Gastrocnemius medialis (tissue), 4 donors: ENCODE measurements at regions not wholly inside any gene's neighbourhood (a gene's known extent, or its start where the extent isn't known, plus 50 kb on each side); places are given as distances from the start of the nearest gene placed in this dataset.

Source experiments
- ATAC-seq, 2 donors: fragments of 150-250 bp; one replicate each; pipeline ENCODE4 v1.9.1; 2016
- DNase-seq, 2 donors: peaks; one replicate each; pipeline ENCODE4 v3.0.0-alpha.2; 2019
- H3K27ac ChIP-seq, 4 donors: fragments of 200-600 bp; sonication (generic); 1 replicate in 1 of 4; 2 replicates in 3 of 4; pipeline ENCODE4 v1.5.1; 2016 to 2018; ENCODE audit warnings: mild to moderate bottlenecking in 2 of 4, moderate library complexity in 1 of 4
- H3K27me3 ChIP-seq, 3 donors: fragments of 200-600 bp; sonication (generic) in 2 of 3; 1 replicate in 1 of 3; 2 replicates in 2 of 3; pipeline versions ENCODE4 v1.5.1 to v1.6.0; 2016 to 2019; ENCODE audit warnings: mild to moderate bottlenecking in 1 of 3, moderate library complexity in 1 of 3
- H3K36me3 ChIP-seq, 2 donors: fragments of 200-600 bp; sonication (generic) in 1 of 2; one replicate each; pipeline ENCODE4 v1.5.1; 2017 to 2018
- H3K4me1 ChIP-seq, 2 donors: fragments of 200-600 bp; sonication (generic) in 1 of 2; one replicate each; pipeline ENCODE4 v1.5.1; 2016 to 2017; ENCODE audit warnings: mild to moderate bottlenecking in 2 of 2
- H3K4me3 ChIP-seq, 4 donors: fragments of 200-600 bp; sonication (generic) in 3 of 4; 1 replicate in 1 of 4; 2 replicates in 3 of 4; pipeline ENCODE4 v1.5.1; 2016 to 2019; ENCODE audit warnings: mild to moderate bottlenecking in 2 of 4
- H3K9me3 ChIP-seq, 3 donors: fragments of 200-600 bp; sonication (generic) in 2 of 3; 1 replicate in 1 of 3; 2 replicates in 2 of 3; pipeline ENCODE4 v1.5.1; 2016 to 2019
- POLR2A ChIP-seq, 2 donors: fragments of 450-650 bp; IDR thresholded peaks; one replicate each; pipeline ENCODE4 v1.6.1; 2017; ENCODE audit warnings: antibody characterized with exemption in 2 of 2, mild to moderate bottlenecking in 2 of 2, moderate library complexity in 2 of 2
- in situ Hi-C, 4 donors: fragments of 200-750 bp; cut with MboI; loops; one replicate each; pipeline versions ENCODE4 v1.15.0 to v1.8.0; 2017; ENCODE audit warnings: low sequenced_read_pairs in 4 of 4
- intact Hi-C: fragments of 100-400 bp; cut with DNase I; formaldehyde crosslinking; loops from one replicate; pipeline ENCODE4 v1.15.1; 2023; ENCODE audit warnings: low total_unique reads
- TF ChIP-seq, protein P1 (sequence below), 5 experiments: fragments of 450-650 bp in 3 of 5; fragments of 200-600 bp in 2 of 5; sonication (generic) in 2 of 5; IDR thresholded peaks in 4 of 5; conservative IDR thresholded peaks in 1 of 5; 1 replicate in 4 of 5; 2 replicates in 1 of 5; pipeline ENCODE4 v1.5.1; 2016 to 2019; ENCODE audit warnings: antibody characterized with exemption in 5 of 5, mild to moderate bottlenecking in 3 of 5, moderate library complexity in 3 of 5

DNA sequence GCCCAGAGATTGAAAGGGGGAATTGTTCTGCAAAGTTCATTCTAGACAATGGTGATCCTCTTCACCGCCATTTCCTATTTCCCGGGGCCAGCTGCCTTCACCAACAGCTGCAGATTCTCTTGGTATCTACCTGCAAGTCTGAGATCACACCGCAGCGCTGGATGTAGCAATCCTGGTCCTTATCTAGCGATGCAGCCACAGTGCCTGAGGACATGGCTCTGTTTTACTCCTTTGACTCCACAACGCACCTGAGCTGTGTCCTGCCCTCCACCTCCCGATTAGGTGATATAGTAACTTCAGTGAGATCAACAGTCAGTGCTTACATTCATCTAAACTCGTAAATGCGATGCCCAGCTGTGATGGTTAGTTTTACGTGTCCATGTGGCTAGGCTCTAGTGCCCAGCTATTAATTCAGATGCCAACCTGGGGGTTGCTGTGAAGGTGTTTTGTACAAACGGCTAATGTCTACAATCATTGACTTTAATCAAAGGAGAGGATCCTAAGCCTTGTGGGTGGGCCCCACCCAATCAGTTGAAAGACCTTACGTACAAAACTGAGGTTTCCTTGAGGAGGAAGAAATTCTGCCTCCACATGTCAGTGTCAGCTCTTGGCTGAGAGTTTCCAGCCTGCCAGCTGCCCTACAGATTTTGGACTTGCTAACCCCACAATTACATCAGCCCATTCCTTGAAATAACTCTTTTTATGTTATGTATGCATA, 189.8 kb downstream of the SH3BP4 start:
- in situ Hi-C loops (loop anchor here in 1 of 4 donors (25.0 kb wide), 1 partner anchor 446 kb away; no protein-coding TSS in a partner anchor), intact Hi-C loops (no loop called here)
- TF ChIP-seq, protein P1, sequence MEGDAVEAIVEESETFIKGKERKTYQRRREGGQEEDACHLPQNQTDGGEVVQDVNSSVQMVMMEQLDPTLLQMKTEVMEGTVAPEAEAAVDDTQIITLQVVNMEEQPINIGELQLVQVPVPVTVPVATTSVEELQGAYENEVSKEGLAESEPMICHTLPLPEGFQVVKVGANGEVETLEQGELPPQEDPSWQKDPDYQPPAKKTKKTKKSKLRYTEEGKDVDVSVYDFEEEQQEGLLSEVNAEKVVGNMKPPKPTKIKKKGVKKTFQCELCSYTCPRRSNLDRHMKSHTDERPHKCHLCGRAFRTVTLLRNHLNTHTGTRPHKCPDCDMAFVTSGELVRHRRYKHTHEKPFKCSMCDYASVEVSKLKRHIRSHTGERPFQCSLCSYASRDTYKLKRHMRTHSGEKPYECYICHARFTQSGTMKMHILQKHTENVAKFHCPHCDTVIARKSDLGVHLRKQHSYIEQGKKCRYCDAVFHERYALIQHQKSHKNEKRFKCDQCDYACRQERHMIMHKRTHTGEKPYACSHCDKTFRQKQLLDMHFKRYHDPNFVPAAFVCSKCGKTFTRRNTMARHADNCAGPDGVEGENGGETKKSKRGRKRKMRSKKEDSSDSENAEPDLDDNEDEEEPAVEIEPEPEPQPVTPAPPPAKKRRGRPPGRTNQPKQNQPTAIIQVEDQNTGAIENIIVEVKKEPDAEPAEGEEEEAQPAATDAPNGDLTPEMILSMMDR (IDR thresholded peaks at IDR 0.05 in 4 of 5, conservative IDR thresholded peaks at IDR 0.05 in 1 of 5) = no peak
- no peak for TF ChIP-seq POLR2A (IDR thresholded peaks at IDR 0.05)
- DNase-seq = no peak
- Histone ChIP-seq H3K4me3 (no peak overlapping the region), H3K27me3 (no peaks in the 10 kb centered on the region), H3K4me1 (no peaks in the 10 kb centered on the region), H3K9me3 (no peaks in the 10 kb centered on the region), H3K27ac (no peak overlapping the region), H3K36me3 (no peaks in the 10 kb centered on the region)
- no peak for ATAC-seq

DNA sequence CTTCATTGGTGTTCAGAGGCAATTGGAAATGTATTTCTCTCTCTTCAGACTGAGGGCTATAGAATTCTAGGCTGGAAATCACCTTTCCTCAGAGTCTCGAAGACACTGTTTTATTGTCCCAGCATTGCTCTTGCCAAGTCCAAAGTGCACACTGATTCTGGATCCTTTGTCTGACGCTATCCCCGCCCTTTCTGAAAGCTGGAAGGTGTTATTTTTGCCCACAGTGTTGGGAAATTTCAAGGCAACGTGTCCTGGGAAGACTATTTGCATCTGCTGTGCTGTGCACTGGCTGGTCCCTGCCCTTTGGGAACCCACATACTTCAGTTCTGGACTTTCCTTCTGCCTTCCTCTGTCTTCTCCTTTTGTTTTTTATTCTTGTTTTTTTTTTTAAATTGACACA, 190.8 kb downstream of the SH3BP4 start:
- no peaks in the 10 kb centered on the region for H3K27me3 ChIP-seq
- ATAC-seq = no peak
- in situ Hi-C loops = loop anchor here in 1 of 4 donors (25.0 kb wide), 1 partner anchor 445 kb away; no protein-coding TSS in a partner anchor
- intact Hi-C loops = no loop called here
- H3K36me3 ChIP-seq = no peaks in the 10 kb centered on the region
- H3K4me1 ChIP-seq = no peaks in the 10 kb centered on the region
- no peaks in the 10 kb centered on the region for H3K9me3 ChIP-seq
- TF ChIP-seq POLR2A (IDR thresholded peaks at IDR 0.05) = no peak
- TF ChIP-seq, protein P1 (IDR thresholded peaks at IDR 0.05 in 4 of 5, conservative IDR thresholded peaks at IDR 0.05 in 1 of 5) = no peak
- H3K27ac ChIP-seq = no peak overlapping the region
- DNase-seq = no peak
- no peak overlapping the region for H3K4me3 ChIP-seq

DNA sequence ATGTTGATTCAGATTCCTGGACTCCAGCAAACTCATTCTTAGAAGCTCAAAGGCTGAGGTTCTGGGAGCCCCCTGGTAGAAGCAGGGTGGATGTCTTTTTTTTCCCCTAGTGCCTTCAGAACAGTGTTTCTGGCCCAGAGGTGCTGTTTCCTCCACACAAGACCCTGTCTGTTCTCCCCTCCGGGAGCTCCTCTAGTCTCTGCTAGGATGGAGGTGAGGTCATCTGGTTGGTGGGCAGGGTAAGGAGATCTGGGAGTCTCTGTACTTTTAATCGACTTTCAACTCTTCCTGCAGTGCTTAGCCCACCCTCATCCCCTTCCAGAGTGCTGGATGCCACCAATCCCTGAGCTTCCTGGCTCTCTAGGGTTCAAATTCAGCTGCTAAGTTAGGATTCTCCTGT, 192.0 kb downstream of the SH3BP4 start:
- H3K4me3 ChIP-seq = no peak overlapping the region
- no peak overlapping the region for H3K27ac ChIP-seq
- H3K36me3 ChIP-seq = no peaks in the 10 kb centered on the region
- ATAC-seq (no peak), DNase-seq (no peak)
- in situ Hi-C loops (loop anchor here in 1 of 4 donors (25.0 kb wide), 1 partner anchor 444 kb away; no protein-coding TSS in a partner anchor), intact Hi-C loops (no loop called here)
- no peaks in the 10 kb centered on the region for H3K9me3 ChIP-seq
- H3K27me3 ChIP-seq = no peaks in the 10 kb centered on the region
- TF ChIP-seq, protein P1 (IDR thresholded peaks at IDR 0.05 in 4 of 5, conservative IDR thresholded peaks at IDR 0.05 in 1 of 5) = no peak
- TF ChIP-seq POLR2A (IDR thresholded peaks at IDR 0.05) = no peak
- H3K4me1 ChIP-seq = no peaks in the 10 kb centered on the region

DNA sequence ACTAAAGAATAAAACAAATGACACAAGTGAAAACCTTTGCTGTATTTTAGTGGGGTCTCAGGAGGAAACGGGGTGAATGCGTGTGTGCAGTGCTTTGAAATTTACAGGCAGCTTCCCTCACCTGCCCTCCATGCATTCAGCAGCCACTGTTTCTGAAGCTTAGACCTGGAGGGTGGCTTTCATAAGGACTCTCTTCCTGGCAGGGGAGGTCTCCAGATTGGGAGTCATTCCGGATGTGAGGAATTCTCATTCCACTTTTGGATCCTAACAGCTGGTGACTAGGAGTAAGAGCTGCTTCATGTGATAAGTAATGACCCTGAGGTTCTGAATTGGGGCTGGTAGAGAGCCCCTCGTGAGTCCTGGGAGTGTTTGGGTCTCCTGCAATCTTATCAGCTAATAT, 192.5 kb downstream of the SH3BP4 start:
- intact Hi-C loops = no loop called here
- H3K9me3 ChIP-seq = no peaks in the 10 kb centered on the region
- in situ Hi-C loops = loop anchor here in 1 of 4 donors (25.0 kb wide), 1 partner anchor 443 kb away; no protein-coding TSS in a partner anchor
- H3K27me3 ChIP-seq = no peaks in the 10 kb centered on the region
- H3K36me3 ChIP-seq = no peaks in the 10 kb centered on the region
- ATAC-seq (no peak), DNase-seq (no peak)
- TF ChIP-seq POLR2A (IDR thresholded peaks at IDR 0.05) = no peak
- TF ChIP-seq, protein P1 (IDR thresholded peaks at IDR 0.05 in 4 of 5, conservative IDR thresholded peaks at IDR 0.05 in 1 of 5) = no peak
- no peak overlapping the region for H3K4me3 ChIP-seq
- H3K27ac ChIP-seq = no peak overlapping the region
- H3K4me1 ChIP-seq = no peaks in the 10 kb centered on the region
